Glomerular visceral epithelial cell (primary cell): ENCODE measurements at regions not wholly inside any gene's neighbourhood (a gene's known extent, or its start where the extent isn't known, plus 50 kb on each side); places are given as distances from the start of the nearest gene placed in this dataset.
A peak's percentile ranks its signal among the peaks of the same experiment; 100 is the strongest.

Source experiments
- DNase-seq: peaks from one replicate; pipeline ENCODE4 v3.0.0-alpha.2; 2016; ENCODE audit errors: extremely low spot score

DNA sequence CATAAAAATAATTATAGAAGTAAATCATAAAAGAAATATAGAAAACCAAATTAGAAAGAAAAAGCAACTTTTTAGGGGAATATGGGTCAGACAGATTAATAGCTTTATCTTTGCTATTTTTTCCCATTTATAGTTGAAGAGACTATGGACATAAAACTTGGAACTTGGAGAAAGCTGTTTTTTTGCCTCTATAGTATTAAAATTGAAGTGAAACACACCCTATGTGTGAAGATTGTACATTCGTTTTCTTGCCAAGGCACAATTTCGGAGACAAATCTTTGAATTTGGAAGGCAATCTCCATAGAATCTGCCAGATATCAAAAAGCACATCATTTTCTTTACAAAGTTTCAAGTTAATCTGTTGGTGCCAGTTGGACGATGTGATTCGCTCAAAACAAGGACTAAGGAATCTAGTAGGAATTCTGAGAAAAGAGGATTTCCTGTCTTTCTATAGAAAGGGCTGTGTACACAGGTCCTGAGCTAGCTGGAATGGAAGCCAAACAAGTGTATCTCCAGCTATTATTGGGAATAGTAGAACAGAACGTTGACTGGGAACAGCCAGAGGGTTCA lies 156.3 kb downstream of the SLC7A11 start:
- no peak for DNase-seq

DNA sequence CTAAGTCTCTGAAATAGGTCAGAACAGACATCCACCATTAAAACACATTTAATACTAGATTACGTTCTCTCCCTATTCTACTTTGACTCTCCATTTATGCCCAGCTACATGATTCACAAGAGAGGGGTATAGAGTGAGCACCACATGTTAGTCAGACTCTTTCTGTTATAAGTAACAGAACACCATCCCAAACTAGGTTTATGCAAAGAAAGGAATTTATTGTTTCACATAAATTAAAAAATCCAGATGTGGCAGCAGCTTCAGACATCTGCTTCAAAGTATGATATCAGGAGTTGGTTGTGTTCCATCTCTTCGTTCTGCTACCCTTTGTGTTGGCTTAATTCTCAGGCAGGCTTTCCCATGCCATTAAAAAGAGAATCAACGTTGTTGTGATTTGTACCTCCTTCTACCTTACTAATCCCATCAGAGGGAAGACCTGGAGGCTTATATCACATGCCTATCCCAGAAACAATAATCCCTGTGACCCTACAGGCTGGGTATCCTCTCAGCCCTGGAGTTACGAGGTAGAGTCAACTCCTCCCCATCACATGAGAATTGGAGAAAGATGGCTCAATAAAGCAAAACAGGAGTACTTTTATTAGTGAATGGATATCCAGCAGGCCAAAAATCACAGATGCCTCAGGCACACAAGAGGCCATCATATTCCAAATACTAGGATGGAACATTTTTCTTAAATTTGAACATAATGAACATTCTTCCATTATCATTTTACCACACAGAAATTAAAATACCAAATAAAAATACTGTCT lies 163.2 kb downstream of the SLC7A11 start:
- no peak for DNase-seq

DNA sequence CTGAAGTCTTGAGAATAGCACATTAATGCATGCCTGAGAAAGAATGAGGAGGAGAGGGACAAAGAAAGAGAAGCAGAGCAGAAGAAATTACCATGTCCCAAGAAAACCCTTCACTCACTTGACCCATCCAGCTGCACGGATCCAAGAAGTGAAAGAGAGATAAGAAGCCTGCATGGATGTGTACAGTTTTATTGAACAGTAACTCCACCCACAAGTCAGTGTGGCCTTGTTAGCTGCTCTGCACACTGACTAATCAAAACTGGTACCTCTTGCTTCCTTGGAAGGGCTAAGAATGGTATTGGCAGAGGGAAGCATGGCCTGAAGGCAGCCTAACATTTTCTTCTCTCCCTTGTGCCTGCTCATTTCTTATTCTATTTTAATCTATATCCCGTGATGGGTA lies 163.9 kb downstream of the SLC7A11 start:
- no peak for DNase-seq

DNA sequence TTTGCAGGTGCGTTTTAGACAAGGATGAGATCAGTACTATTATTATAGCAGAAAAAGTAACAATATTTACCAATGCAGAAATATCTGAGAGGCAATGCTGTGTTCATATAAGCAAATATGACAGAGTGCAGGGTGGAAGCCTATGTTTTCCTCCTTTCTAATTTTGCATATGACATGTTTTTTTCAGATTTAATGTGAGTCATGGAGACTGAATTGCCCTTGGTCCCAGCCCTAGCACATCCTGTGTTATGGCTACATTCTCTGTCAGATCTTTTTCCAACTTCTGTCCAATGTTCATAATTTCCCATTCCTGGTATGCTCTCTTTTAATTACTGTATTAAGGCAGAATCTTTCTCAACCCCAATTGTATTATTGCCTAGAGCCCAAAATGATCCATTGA lies 165.6 kb downstream of the SLC7A11 start:
- no peak for DNase-seq

DNA sequence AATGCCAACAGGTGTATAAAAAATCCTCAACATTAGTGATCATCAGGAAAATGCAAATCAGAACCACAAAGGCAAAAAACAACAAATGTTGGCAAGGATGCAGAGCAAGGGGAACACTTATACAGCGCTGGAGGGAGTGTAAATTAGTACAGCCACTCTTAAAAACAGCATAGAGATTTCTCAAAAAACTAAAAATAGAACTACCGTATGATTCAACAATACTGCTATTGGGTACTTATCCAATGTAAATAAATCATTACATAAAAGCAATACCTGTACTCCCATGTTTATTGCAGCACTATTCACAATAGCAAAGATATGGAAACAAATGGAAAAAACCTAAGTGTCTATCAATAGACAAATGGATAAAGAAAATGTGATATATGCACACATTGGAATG lies 171.3 kb downstream of the SLC7A11 start:
- DNase-seq: no peak

DNA sequence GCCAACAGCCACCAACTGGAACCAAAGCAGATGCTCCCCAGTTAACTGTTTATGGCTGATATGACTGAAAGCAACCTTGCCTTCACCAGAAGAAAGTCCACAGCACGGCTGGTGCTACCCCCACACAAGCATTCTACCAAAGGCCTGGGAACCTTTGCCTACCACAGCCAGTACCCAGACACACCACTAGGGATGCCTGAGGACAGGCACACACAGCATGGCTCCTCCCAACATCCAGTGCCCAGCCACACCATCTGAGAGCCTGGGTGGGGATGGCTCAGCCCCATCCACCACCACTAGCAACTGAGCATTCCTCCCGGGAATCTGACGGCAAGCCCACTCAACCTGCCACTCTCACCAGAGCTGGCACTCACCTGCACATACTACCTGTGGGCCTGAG lies 178.6 kb downstream of the SLC7A11 start:
- no peak for DNase-seq

DNA sequence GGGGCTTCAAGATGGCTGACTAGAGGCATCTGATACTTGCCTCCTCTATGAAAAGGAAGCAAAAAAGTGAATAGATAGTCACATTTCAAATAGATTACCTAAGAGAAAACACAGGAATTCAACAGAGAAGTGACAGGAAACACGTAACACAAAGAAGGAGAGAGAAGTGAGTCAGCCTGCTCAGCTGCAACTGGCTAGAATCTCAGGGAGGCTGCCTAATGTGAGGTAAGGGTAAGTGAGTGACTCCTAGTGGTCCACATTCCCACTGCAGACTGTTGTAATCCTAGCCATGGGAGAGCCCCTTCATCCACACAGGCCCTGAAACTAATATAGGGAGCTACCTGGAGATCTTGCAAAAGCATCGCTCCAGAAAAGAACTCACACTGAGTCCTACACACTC lies 179.2 kb downstream of the SLC7A11 start:
- peak; percentile 6 for DNase-seq

DNA sequence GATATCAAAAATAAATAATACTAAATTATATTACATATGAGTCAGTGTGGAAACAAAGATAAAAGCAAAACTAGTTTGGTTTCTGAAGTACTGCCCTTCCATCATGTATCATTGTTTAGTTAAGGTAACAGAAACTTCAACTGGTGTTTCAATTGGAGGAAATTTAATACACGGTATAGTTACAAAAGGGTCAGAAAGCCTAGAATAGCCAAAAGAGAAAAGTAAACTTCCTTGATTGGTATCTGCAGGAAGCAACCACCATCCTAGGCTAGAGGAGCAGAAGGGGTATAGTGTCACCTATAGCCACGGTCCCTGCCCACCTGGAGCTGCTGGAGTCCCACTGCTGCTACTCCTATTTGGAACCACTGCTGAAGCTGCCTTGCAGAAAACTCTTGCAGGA lies 185.6 kb downstream of the SLC7A11 start:
- no peak for DNase-seq

DNA sequence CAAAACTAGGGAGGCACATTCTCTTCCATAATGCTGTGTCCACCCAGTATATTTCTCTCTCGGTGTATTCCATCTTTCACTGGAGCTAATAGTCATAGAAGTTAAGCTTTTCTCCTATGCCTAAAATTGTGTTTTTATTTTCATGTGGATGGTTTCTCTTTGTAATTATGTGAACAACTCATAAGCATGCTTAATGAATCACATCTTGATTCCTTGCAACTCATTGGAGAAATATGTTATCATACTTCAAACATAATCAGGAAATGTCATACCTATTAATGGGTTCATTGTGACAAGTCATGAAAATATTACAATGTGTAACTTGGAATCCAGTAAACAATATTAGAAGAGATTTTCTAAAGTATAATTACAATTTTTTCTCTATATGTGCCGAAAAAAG lies 186.3 kb downstream of the SLC7A11 start:
- DNase-seq: no peak

DNA sequence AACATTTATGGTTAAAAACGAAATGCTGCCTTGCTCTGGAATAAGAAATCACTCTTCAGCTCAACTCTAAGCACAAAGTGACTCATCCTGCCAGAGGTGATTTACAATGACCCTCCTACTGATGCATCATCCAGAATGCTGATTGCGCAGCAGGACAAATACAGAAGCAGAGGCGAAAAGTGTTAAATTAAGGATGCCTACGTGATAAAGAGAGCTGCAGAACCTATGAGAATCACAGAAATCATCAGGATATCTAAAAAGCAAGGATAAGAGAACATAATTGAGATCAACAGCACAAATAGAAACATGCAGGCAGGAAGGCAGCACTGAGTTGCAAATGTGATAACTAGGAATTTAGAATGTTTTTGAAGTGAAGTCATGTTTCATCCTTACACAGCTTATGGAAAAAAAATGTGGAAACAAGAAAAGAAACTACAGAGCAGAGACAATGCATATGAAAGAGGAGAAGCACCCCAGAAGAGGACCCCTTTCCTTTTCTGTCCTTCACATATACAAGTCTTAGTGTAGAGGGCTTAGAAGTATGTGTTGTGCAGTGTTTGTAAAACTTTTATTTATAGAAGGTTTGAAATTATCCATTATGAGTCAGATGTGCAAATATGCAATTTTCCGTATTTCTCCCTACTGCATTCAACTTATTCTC lies 188.4 kb downstream of the SLC7A11 start:
- DNase-seq: peak; percentile 67

DNA sequence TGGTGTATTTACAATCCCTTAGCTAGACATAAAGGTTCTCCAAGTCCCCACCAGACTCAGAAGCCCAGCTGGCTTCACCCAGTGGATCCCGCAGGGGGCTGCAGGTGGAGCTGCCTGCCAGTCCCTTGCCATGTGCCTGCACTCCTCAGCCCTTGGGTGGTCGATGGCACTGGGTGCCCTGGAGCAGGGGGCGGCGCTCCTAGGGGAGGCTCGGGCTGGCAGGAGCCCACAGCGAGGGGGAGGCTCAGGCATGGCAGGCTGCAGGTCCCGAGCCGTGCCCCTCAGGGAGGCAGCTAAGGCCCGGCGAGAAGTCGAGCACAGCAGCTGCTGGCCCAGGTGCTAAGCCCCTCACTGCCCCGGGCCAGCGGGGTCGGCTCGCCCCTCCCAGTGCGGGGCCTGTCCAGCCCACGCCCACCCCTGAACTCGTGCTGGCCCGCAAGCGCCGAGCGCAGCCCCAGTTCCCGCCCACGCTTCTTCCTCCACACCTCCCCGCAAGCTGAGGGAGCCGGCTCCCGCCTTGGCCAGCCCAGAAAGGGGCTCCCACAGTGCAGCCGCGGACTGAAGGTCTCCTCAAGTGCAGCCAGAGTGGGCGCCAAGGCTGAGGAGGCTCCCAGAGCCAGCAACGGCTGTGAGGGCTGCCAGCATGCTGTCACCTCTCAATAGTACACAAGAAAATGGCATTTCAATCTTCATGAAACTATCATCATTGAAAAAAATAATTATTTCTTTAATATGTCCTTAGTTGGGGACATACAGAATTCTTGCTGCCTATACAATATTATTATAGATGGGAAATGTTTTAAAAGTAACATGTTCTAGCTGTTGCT lies 189.1 kb downstream of the SLC7A11 start:
- DNase-seq: no peak

DNA sequence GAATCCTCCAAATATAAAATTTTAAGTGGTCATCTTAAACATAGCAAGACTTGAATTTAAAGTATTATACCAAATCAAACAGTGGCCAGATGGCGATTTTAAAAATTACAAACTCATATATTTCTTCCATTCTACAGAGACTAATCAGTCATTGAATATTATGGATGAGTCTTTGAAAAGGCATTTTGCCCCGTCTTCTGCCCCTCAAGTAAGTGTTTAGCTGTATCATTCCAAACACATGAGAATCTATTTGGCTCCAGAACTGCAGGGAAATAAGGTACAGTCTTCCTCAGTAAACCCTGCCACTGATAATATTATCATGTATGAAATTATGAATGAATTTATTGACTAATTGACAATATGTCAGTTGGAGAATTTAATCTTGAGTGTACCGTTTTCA lies 191.0 kb downstream of the SLC7A11 start:
- no peak for DNase-seq

DNA sequence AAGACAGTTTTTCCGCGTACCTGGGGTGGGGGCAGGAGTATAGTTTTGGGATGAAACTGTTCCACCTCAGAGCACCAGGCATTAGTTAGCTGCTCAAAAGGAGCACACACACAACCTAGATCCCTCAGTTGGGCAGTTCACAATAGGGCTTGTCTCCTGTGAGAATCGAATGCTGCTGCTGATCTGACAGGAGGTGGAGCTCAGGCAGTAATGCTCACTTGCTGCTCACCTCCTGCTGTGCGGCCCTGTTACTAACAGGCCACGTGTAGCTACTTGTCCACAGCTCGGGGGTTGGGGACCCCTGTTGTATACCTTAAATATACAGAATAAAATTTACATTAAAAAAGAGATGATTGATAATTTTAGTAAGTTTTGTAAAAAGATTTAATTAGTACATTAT lies 191.5 kb downstream of the SLC7A11 start:
- DNase-seq: no peak

DNA sequence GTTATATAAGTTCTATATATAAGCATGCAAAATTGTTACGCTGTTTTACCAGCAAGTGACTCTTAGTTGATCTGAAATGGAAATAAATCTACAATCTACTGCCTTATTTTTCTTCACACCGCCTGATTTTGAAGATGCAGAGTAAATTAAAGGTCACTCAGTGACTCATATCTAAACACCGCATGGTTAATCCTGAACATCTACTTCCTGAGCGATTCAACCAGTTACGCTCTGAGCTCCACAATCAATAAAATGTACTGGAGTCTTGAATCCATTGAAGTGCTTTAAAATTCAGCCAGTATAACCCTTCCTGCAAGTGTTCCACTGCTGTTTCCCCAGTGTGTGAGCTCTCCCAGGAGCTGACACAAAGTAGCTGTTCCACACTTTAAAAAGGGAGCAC lies 192.8 kb downstream of the SLC7A11 start:
- DNase-seq: peak; percentile 13

DNA sequence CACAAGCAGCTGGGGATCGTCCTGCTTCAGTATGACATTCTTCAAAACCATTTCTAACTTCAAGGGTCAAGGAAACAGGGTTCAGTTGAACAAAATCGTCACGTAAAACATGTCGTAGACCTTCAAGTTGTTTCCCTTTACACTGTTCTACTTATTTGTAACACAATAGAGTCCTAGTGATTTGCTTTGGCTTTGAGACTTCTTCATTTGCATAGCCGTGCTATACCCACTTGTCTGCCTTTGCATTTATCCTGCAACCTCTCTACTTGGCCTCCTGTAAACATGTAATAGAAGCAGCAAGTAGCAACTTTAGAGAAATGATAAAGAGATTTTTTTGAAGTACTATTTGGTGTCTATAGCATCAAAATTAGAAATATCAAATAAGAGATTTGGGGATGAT lies 194.9 kb downstream of the SLC7A11 start:
- DNase-seq: no peak

DNA sequence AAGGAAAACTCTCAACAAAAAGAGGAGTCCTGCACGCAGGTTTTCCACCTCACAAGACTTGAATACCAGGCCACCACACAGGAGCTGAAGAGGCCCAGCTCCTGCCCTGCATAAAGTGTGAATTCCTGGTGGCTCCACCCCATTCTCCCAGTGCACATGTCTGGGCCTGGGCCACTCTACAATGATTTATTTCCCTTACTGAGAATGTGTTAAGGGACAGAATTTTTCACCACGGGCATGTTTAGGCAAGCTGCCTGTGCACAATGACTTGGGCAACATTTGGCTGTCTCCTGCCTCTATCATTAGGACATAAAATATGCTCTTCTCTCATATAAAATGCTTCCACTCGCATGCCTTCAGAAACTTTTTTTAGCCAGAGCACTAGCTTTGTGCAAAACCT lies 197.1 kb downstream of the SLC7A11 start:
- no peak for DNase-seq

DNA sequence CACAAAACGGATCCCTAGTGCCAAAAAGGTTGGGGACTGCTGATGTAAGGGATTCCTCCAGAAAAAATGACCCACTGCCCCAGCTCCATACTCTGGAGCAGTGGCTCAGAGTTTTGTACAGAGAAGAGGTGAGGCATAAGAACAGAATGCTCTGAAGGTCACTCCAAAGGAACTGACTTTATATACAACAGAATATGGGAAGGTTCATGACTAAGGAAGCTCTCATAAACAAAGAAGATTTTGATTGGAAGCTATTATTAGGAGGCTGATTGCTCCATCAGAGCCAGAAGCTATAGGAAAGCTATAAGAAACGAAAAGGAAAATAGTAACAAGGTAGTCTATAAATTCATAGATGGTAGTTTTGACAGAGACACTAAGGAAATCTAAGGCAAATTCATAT lies 203.1 kb downstream of the SLC7A11 start:
- DNase-seq: no peak

DNA sequence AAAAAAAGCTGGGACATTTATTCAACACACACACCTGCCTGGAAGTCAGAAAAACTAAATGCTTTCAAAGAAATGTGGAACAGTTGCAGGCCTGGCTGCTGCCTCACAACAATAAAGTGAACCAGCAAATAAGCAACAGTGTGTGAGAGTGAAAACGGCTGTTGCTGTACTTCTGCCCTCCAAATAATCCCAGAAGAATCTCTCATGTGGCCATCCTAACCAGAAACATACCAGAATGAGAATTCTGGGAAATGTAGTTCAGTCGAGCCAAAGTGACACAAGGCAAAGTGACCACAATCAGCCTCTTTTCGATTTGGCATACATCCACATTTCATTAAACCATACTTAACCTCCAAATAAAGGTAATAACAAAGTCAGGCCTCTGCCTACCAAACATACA lies 204.5 kb downstream of the SLC7A11 start:
- DNase-seq: no peak

DNA sequence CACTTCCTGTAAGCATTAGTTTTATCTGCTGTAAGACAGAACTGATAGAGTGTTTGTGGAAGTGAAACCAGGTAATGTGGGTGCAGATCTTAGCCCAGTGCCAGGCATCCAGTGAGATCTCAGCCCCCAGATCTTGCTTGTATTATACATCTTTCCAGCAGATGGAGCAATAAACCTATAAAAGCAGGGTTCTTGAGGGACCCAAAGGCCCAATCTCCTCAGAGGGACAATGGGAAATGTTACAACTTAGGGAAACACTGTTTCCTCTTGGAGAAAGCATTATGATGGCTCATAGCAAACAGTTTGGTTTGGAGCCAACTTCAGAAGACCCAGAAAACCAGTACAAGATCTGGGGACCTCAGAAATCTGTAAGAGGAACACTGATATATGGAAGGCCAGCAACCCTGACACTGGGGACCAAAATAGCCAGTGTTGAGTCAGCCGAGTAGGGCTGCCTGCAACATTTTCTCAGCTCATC lies 206.3 kb downstream of the SLC7A11 start:
- DNase-seq: peak; percentile 61

DNA sequence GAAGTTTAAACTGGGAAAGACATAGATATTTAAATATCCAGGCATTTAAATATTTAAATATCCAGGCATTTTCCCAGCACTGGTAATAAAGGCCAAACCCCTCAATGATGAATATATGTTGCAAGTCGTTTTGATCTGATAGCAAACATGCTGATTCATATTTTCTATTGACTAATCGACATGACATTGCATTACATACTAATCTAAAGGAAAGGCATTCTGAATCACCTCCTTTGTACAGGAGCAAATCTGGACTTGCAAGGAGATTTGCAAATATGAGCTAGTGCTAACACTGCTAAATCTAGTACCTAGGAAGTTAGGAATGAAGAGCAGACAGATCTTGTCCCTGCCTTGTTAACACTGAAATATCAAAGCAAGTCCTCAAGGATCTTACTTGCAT lies 207.3 kb downstream of the SLC7A11 start:
- DNase-seq: no peak

DNA sequence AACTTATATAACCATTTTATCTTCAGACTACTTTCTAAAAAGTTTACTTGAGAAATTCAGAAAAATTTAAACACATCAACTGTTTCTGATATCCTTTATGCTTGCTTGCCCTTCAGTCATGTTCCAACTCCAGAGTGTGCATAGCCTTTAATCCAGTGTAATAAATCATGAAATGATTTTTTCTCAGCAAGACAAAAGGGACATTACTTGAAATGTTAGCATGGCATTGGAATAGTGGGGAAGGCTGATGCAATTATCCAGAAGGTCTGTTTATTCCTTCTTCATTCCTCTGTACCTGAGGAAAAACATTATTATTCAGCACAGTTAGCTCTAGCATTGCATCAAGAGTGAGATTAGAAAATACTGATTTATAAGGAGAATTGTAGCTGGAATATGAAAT lies 209.9 kb downstream of the SLC7A11 start:
- no peak for DNase-seq

DNA sequence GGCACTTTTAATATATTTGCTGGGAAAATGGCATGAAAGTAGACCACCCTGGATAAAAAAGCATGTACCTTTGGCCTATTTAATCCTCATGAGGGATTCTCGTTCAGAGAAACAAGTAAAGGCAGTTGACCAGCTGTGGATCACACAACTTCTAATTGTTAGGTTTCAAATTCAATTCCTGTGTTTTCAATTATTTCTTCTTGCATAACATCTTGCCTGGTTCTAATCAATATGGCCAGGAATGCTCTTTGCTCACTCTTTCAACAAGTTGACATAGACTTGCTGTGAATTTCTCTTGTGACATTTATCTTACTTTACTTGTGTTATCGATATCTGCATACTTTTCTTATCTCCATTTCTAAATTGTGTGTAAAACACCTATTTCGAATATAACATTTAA lies 211.8 kb downstream of the SLC7A11 start:
- no peak for DNase-seq
